KMS-11 (cell line): ENCODE measurements at regions not wholly inside any gene's neighbourhood (a gene's known extent, or its start where the extent isn't known, plus 50 kb on each side); places are given as distances from the start of the nearest gene placed in this dataset.

Experiments used
- H2AFZ ChIP-seq: fragments of 200-600 bp; sonication (generic); 2 replicates; pipeline ENCODE4 v1.6.1; 2016; ENCODE audit warnings: antibody characterized with exemption, mixed run types, low read depth
- H3K27ac ChIP-seq: fragments of 200-600 bp; sonication (generic); 2 replicates; pipeline ENCODE4 v1.6.1; 2016; ENCODE audit warnings: mild to moderate bottlenecking, mixed run types
- H3K27me3 ChIP-seq: fragments of 200-600 bp; sonication (generic); 2 replicates; pipeline ENCODE4 v1.6.1; 2017; ENCODE audit warnings: mild to moderate bottlenecking, low read depth, mixed run types, moderate library complexity; ENCODE audit not compliant: insufficient read depth
- H3K36me3 ChIP-seq: fragments of 200-600 bp; sonication (generic); 2 replicates; pipeline ENCODE4 v1.6.1; 2017; ENCODE audit warnings: mild to moderate bottlenecking, mixed run types; ENCODE audit not compliant: insufficient read depth
- H3K4me1 ChIP-seq: fragments of 200-600 bp; sonication (generic); 2 replicates; pipeline ENCODE4 v1.6.1; 2016; ENCODE audit warnings: mild to moderate bottlenecking, low read depth, mixed run types; ENCODE audit not compliant: poor library complexity, severe bottlenecking
- H3K4me2 ChIP-seq: fragments of 200-600 bp; sonication (generic); 2 replicates; pipeline ENCODE4 v1.7.0; 2016; ENCODE audit warnings: mild to moderate bottlenecking, mixed run types
- H3K4me3 ChIP-seq: fragments of 200-600 bp; sonication (generic); IDR thresholded peaks from 2 replicates; pipeline ENCODE4 v1.6.1; 2017; ENCODE audit warnings: low read depth, low read length, mixed read lengths; ENCODE audit not compliant: insufficient read depth
- H3K79me2 ChIP-seq: fragments of 200-600 bp; sonication (generic); 2 replicates; pipeline ENCODE4 v1.6.1; 2016; ENCODE audit warnings: low read depth, mixed run types; ENCODE audit not compliant: insufficient read depth
- H3K9ac ChIP-seq: fragments of 200-600 bp; sonication (generic); 2 replicates; pipeline ENCODE4 v1.6.1; 2016; ENCODE audit warnings: mild to moderate bottlenecking, mixed run types
- H4K20me1 ChIP-seq: fragments of 200-600 bp; sonication (generic); 2 replicates; pipeline ENCODE4 v1.6.1; 2016; ENCODE audit warnings: mild to moderate bottlenecking, mixed run types; ENCODE audit not compliant: insufficient read depth
- CTCF ChIP-seq: fragments of 200-600 bp; sonication (generic); conservative IDR thresholded peaks from 2 replicates; pipeline ENCODE4 v1.6.1; 2017; ENCODE audit warnings: low read depth, mild to moderate bottlenecking, antibody characterized with exemption, low read length, moderate library complexity, mixed read lengths

- no peak for TF ChIP-seq CTCF
- no peak overlapping the region for H2AFZ ChIP-seq
- H3K4me2 ChIP-seq = no peak overlapping the region
- no peak overlapping the region for H3K4me3 ChIP-seq
- no peak overlapping the region for H3K9ac ChIP-seq
- no peaks in the 10 kb centered on the region for H3K79me2 ChIP-seq
- no peak overlapping the region for H3K27ac ChIP-seq
- no peaks in the 10 kb centered on the region for H4K20me1 ChIP-seq
- no peaks in the 10 kb centered on the region for H3K4me1 ChIP-seq
- no peaks in the 10 kb centered on the region for H3K27me3 ChIP-seq
- no peaks in the 10 kb centered on the region for H3K36me3 ChIP-seq
Measured at GRCh38 chr14:95818581-95818980, 58.1 kb upstream of the TUNAR start.

GRCh38 chr14:95817271-95817670 is 59.4 kb upstream of the TUNAR start:
- TF ChIP-seq CTCF = no peak
- Histone ChIP-seq H3K9ac (no peak overlapping the region), H3K4me1 (no peaks in the 10 kb centered on the region), H3K79me2 (no peaks in the 10 kb centered on the region), H3K27ac (no peak overlapping the region), H3K36me3 (no peaks in the 10 kb centered on the region), H3K4me3 (no peak overlapping the region), H3K4me2 (no peak overlapping the region), H3K27me3 (no peaks in the 10 kb centered on the region), H2AFZ (no peak overlapping the region), H4K20me1 (no peaks in the 10 kb centered on the region)

- no peak overlapping the region for H3K4me2 ChIP-seq
- no peaks in the 10 kb centered on the region for H3K4me1 ChIP-seq
- no peak overlapping the region for H3K4me3 ChIP-seq
- no peaks in the 10 kb centered on the region for H3K79me2 ChIP-seq
- H3K9ac ChIP-seq = no peak overlapping the region
- no peaks in the 10 kb centered on the region for H3K36me3 ChIP-seq
- H3K27me3 ChIP-seq = no peaks in the 10 kb centered on the region
- no peak for TF ChIP-seq CTCF
- H4K20me1 ChIP-seq = no peaks in the 10 kb centered on the region
- H2AFZ ChIP-seq = no peak overlapping the region
- H3K27ac ChIP-seq = no peak overlapping the region
Measured at GRCh38 chr14:95816539-95816938, 60.1 kb upstream of the TUNAR start.

GRCh38 chr14:95815226-95815690 is 61.4 kb upstream of the TUNAR start:
- Histone ChIP-seq H3K79me2 (no peaks in the 10 kb centered on the region), H3K36me3 (no peaks in the 10 kb centered on the region), H3K4me2 (no peak overlapping the region), H3K27me3 (no peaks in the 10 kb centered on the region), H3K9ac (no peak overlapping the region), H3K27ac (no peak overlapping the region), H4K20me1 (no peaks in the 10 kb centered on the region), H2AFZ (no peak overlapping the region), H3K4me1 (no peaks in the 10 kb centered on the region), H3K4me3 (no peak overlapping the region)
- TF ChIP-seq CTCF = no peak
